GM23248 (cell line): ENCODE measurements at regions not wholly inside any gene's neighbourhood (a gene's known extent, or its start where the extent isn't known, plus 50 kb on each side); places are given as distances from the start of the nearest gene placed in this dataset.

Source experiments
- EZH2 ChIP-seq: fragments of 200-600 bp; sonication (generic); IDR thresholded peaks from 2 replicates; pipeline ENCODE4 v1.6.1; 2018; ENCODE audit warnings: antibody characterized with exemption, mild to moderate bottlenecking; ENCODE audit not compliant: insufficient read depth, poor library complexity, severe bottlenecking
- EZH2phosphoT487 ChIP-seq: fragments of 200-600 bp; sonication (generic); IDR thresholded peaks from 2 replicates; pipeline ENCODE4 v1.6.1; 2018; ENCODE audit warnings: antibody characterized with exemption, moderate library complexity, mild to moderate bottlenecking, low read depth; ENCODE audit not compliant: insufficient read depth

DNA sequence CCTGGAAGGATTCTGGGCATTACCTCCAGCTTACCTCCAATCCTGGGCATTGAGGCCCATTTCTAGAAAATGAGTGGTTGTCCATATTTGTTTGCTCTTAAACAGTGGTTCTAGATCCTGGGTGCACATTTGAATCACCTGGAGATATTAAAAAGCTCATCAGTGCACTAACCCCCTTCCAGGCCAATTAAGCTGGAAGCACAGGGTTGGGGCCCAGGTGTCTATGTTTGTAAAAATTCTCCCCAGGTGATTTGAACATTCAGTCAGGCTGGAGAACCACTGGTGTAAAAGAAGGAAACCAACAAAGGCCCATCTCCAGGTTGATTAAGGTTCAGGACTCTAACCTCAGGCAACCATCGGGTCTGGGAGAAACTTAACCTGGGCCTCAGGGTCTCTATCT, 102.6 kb upstream of the NANOS1 start:
- no peak for TF ChIP-seq EZH2
- no peak for TF ChIP-seq EZH2phosphoT487
